GM12864 (cell line): ENCODE measurements at regions not wholly inside any gene's neighbourhood (a gene's known extent, or its start where the extent isn't known, plus 50 kb on each side); places are given as distances from the start of the nearest gene placed in this dataset.

ENCODE experiments used
- DNase-seq: peaks from one replicate; pipeline ENCODE4 v3.0.0-alpha.2; 2011; ENCODE audit warnings: low read depth
- H3K4me3 ChIP-seq: 2 replicates; pipeline ENCODE4 v1.5.1; 2011; ENCODE audit warnings: mild to moderate bottlenecking, low read depth, low read length, control low read depth
- CTCF ChIP-seq: IDR thresholded peaks from 2 replicates; pipeline ENCODE4 v1.5.1; 2011; ENCODE audit warnings: low read depth, mild to moderate bottlenecking, moderate library complexity, low read length, control low read depth, inconsistent platforms; ENCODE audit errors: missing control alignments

GRCh38 chr2:191601060-191601459 is 76.9 kb upstream of the NABP1 start:
- TF ChIP-seq CTCF: no peak
- DNase-seq: no peak
- no peak overlapping the region for H3K4me3 ChIP-seq

GRCh38 chr2:191604154-191604553 is 73.8 kb upstream of the NABP1 start:
- no peak overlapping the region for H3K4me3 ChIP-seq
- TF ChIP-seq CTCF: no peak
- no peak for DNase-seq

DNA sequence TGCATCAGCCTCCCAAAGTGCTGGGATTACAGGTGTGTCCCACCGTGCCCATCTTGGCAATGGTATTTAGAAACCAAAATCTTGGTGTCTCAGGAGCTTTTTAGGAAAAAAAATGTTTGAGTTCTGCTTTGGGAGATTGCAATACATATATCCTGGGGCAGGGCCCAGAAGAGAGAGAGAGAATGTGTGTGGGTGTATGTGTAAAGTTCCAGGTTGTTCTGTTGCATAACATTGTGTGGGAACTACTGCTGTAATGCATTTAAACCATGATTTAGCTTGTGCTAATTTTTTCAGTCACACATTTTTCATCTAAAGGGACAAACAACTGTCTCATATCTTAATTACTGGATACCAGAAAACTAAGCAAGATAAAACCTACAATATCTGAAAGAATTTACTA is 70.8 kb upstream of the NABP1 start:
- TF ChIP-seq CTCF: no peak
- no peak for DNase-seq
- H3K4me3 ChIP-seq: no peak overlapping the region

- no peak overlapping the region for H3K4me3 ChIP-seq
- TF ChIP-seq CTCF: no peak
- no peak for DNase-seq
These were observed 67.2 kb upstream of the NABP1 start for GRCh38 chr2:191610756-191611155.

- DNase-seq: peak; percentile 67
- no peak for TF ChIP-seq CTCF
- no peak overlapping the region for H3K4me3 ChIP-seq
These were observed 66.3 kb upstream of the NABP1 start for GRCh38 chr2:191611614-191612013.

- no peak overlapping the region for H3K4me3 ChIP-seq
- TF ChIP-seq CTCF: no peak
- DNase-seq: no peak
These were observed 65.4 kb upstream of the NABP1 start for GRCh38 chr2:191612496-191612895.

GRCh38 chr2:191614759-191615158 is 63.2 kb upstream of the NABP1 start:
- H3K4me3 ChIP-seq: no peak overlapping the region
- TF ChIP-seq CTCF: no peak
- DNase-seq: no peak
